ENCODE measurements at regions not wholly inside any gene's neighbourhood (a gene's known extent, or its start where the extent isn't known, plus 50 kb on each side); places are given as distances from the start of the nearest gene placed in this dataset.

DNA sequence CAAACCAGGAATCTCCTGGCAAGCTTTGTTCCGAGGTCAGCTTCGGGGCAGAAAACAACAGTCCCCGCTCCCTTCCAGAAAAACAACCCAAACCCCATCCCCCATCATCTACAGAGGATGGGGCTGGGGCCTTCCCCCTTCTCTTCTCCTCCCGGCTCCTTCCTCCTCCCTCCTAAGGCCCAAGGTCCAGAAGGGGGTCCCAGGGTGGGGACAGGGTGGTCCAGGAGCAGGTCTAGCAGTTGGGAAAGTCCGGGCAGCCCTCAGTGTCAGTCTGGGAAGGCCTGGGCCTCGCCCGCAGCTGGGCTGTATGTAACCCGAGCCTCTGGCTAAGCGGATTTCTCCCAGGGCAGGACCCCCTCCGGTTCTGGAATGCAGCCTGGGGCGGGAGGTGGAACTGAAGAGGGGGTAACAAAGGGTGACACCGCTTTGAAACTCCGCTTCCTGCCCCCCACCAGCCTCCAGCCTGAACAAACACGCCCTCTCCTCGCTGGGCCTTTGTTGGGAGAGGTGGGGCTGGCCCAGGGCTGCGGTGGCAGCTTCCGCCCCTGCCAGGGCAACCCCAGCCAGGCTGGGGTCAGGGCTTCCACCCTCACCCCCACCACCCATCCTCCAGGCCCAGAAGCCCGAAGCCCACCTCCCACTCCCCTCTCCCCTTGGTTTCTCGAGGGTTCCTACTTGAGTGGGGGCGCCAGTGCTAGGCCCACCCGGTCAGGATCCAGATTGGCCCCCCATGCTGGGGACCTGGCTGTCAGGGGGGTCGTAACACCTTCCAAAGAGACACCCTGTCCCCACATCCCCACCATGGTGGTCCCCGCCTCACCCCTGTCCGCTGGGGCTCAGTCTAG is 63.5 kb downstream of the C9orf50 start (continued):
- TF ChIP-seq ZBTB10 (tag by site-specific recombination; IDR thresholded peaks at IDR 0.05): no peak
- no peak for TF ChIP-seq ZBTB7A (tag by site-specific recombination; IDR thresholded peaks at IDR 0.05; ENCODE audit: low read depth)
- no peak for TF ChIP-seq ZNF830 (tag by site-specific recombination; IDR thresholded peaks at IDR 0.05; ENCODE audit: low read depth)
- no peak for TF ChIP-seq MZF1 (tag by site-specific recombination; IDR thresholded peaks at IDR 0.05; ENCODE audit: borderline replicate concordance)
- no peak for TF ChIP-seq ZNF549 (tag by site-specific recombination; IDR thresholded peaks at IDR 0.05)
- peak; percentile 97 for TF ChIP-seq ZNF398 (tag by site-specific recombination; IDR thresholded peaks at IDR 0.05)
- no peak for TF ChIP-seq ZNF548 (tag by site-specific recombination; IDR thresholded peaks at IDR 0.05)
- no peak for TF ChIP-seq ZNF121 (tag by site-specific recombination; IDR thresholded peaks at IDR 0.05)
- no peak for TF ChIP-seq ZNF707 (tag by site-specific recombination; IDR thresholded peaks at IDR 0.05)
- no peak for TF ChIP-seq ZNF596 (tag by site-specific recombination; IDR thresholded peaks at IDR 0.05)
- no peak for TF ChIP-seq GLI4 (tag by site-specific recombination; IDR thresholded peaks at IDR 0.05)
- no peak for TF ChIP-seq ZBTB48 (tag by site-specific recombination; IDR thresholded peaks at IDR 0.05)
- peak; percentile 99 for TF ChIP-seq GLIS1 (tag by site-specific recombination; IDR thresholded peaks at IDR 0.05)
- TF ChIP-seq KLF10 (tag by site-specific recombination; IDR thresholded peaks at IDR 0.05): peak; percentile 52; the same call in 1 of the 2 replicates
- TF ChIP-seq WT1 (tag by site-specific recombination; IDR thresholded peaks at IDR 0.05): 0 out of 2 replicates have a peak, but pooled peaks have one; percentile 12
- peak; percentile 92 for TF ChIP-seq ZNF423 (tag by site-specific recombination; IDR thresholded peaks at IDR 0.05)
- 0 out of 2 replicates have a peak, but pooled peaks have one; percentile 62 for TF ChIP-seq ZEB2 (tag by site-specific recombination; IDR thresholded peaks at IDR 0.05)
- TF ChIP-seq ZXDB (tag by site-specific recombination; IDR thresholded peaks at IDR 0.05): no peak
- TF ChIP-seq YY2 (tag by site-specific recombination; IDR thresholded peaks at IDR 0.05): no peak
- TF ChIP-seq ZNF202 (tag by site-specific recombination; IDR thresholded peaks at IDR 0.05; ENCODE audit: borderline replicate concordance): no peak
- TF ChIP-seq ZNF626 (tag by site-specific recombination; IDR thresholded peaks at IDR 0.05): no peak
- no peak for TF ChIP-seq ZNF777 (tag by site-specific recombination; IDR thresholded peaks at IDR 0.05; ENCODE audit: borderline replicate concordance)
- no peak for TF ChIP-seq ZNF580 (tag by site-specific recombination; IDR thresholded peaks at IDR 0.05)
- TF ChIP-seq FEZF1 (tag by site-specific recombination; IDR thresholded peaks at IDR 0.05): no peak
- no peak for TF ChIP-seq ZBTB44 (tag by site-specific recombination; IDR thresholded peaks at IDR 0.05)
- TF ChIP-seq ZNF530 (tag by site-specific recombination; IDR thresholded peaks at IDR 0.05; ENCODE audit: low read depth): no peak
- no peak for TF ChIP-seq ZNF221 (tag by site-specific recombination; IDR thresholded peaks at IDR 0.05; ENCODE audit: borderline replicate concordance)
- TF ChIP-seq KLF16 (tag by site-specific recombination; IDR thresholded peaks at IDR 0.05): no peak
- TF ChIP-seq SALL2 (tag by site-specific recombination; IDR thresholded peaks at IDR 0.05; ENCODE audit: borderline replicate concordance): no peak
- no peak; the same call in 1 of the 2 replicates for TF ChIP-seq ZNF629 (tag by site-specific recombination; IDR thresholded peaks at IDR 0.05)
- TF ChIP-seq ZNF654 (tag by site-specific recombination; IDR thresholded peaks at IDR 0.05; ENCODE audit: low read depth): no peak
- no peak for TF ChIP-seq ZNF274 (IDR thresholded peaks at IDR 0.05; ENCODE audit: low read length)
- TF ChIP-seq ZNF274 (tag by site-specific recombination; IDR thresholded peaks at IDR 0.05; ENCODE audit: borderline replicate concordance): no peak
- no peak for TF ChIP-seq SCRT2 (tag by site-specific recombination; IDR thresholded peaks at IDR 0.05)
- TF ChIP-seq ZNF146 (tag by site-specific recombination; IDR thresholded peaks at IDR 0.05): no peak
- no peak for TF ChIP-seq ZNF664 (tag by site-specific recombination; IDR thresholded peaks at IDR 0.05)
